ENCODE measurements at regions not wholly inside any gene's neighbourhood (a gene's known extent, or its start where the extent isn't known, plus 50 kb on each side); places are given as distances from the start of the nearest gene placed in this dataset.

- H3K27ac Mint-ChIP-seq = no peak overlapping the region
Measured at GRCh38 chr4:124306352-124306751, 406.2 kb downstream of the ANKRD50 start.

GRCh38 chr4:124307143-124307542 lies 405.4 kb downstream of the ANKRD50 start:
- Mint-ChIP-seq H3K4me3 (no peak overlapping the region), H3K9me3 (no peaks in the 10 kb centered on the region), H3K27ac (no peak overlapping the region), H3K4me1 (ENCODE audit: low read depth in 2 of 2) (no peaks in the 10 kb centered on the region), H3K27me3 (no peaks in the 10 kb centered on the region), H3K36me3 (ENCODE audit: insufficient read depth) (no peaks in the 10 kb centered on the region)
- DNase-seq = no peak
- no peak for ATAC-seq (replicated peaks)

More at GRCh38 chr4:124306352-124306751, 406.2 kb downstream of the ANKRD50 start:
- H3K9me3 Mint-ChIP-seq = no peaks in the 10 kb centered on the region
- no peaks in the 10 kb centered on the region for H3K36me3 Mint-ChIP-seq (ENCODE audit: insufficient read depth)
- ATAC-seq (replicated peaks) (no peak), DNase-seq (no peak)
- H3K4me1 Mint-ChIP-seq (ENCODE audit: low read depth in 2 of 2) = no peaks in the 10 kb centered on the region
- H3K27me3 Mint-ChIP-seq = no peaks in the 10 kb centered on the region
- no peak overlapping the region for H3K4me3 Mint-ChIP-seq

DNA sequence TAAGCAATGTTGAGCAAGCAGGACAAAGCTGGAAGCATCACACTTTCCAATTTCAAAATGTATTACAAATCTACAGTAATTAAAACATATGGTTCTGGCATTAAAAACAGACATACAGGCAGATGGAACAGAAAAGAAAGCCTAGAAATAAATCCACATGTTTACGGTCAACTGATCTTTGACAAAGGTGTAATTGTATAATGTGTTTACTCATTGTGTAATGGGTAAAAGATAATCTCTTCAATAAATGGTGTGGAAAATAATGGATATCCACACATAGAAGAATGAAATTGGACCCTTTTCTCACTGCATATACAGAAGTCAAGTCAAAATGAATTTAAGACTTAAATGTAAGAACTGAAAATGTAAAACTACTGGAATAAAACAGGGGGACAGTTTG lies 394.2 kb downstream of the ANKRD50 start:
- no peak overlapping the region for H3K27ac Mint-ChIP-seq
- peaks cover 0 to 3% of the 10 kb centered on the region in 2 donors for H3K4me1 Mint-ChIP-seq (ENCODE audit: low read depth in 2 of 2)
- peaks cover 0 to 5% of the 10 kb centered on the region in 2 donors for H3K27me3 Mint-ChIP-seq
- no peak overlapping the region for H3K4me3 Mint-ChIP-seq
- ATAC-seq (replicated peaks) = no peak
- DNase-seq = no peak
- no peaks in the 10 kb centered on the region for H3K9me3 Mint-ChIP-seq
- H3K36me3 Mint-ChIP-seq (ENCODE audit: insufficient read depth) = no peaks in the 10 kb centered on the region

DNA sequence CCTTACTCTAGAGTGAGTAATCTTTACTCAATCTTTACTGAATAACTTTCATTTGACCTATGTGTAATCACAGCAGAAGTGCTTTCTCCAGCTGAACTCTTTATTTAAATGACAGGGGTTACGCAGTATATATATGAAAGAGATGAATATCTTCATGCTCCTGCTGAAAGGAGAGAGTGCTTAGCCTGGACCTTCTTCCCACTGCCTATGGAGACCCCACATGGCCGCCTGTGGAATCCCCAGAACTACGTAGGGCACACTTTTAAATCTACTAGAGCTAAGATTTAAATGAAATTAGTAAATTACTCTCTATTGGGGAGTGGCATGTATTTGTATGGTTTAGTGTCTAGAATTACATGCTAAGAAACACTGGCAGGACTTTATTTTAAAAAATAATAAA lies 391.2 kb downstream of the ANKRD50 start:
- Mint-ChIP-seq H3K27me3 (peaks cover 0 to 5% of the 10 kb centered on the region in 2 donors), H3K4me3 (no peak overlapping the region), H3K9me3 (no peaks in the 10 kb centered on the region), H3K36me3 (ENCODE audit: insufficient read depth) (no peaks in the 10 kb centered on the region), H3K4me1 (ENCODE audit: low read depth in 2 of 2) (peaks cover 0 to 3% of the 10 kb centered on the region in 2 donors), H3K27ac (no peak overlapping the region)
- ATAC-seq (replicated peaks) (no peak), DNase-seq (no peak)

- peaks cover 0 to 3% of the 10 kb centered on the region in 2 donors for H3K4me1 Mint-ChIP-seq (ENCODE audit: low read depth in 2 of 2)
- no peak overlapping the region for H3K4me3 Mint-ChIP-seq
- ATAC-seq (replicated peaks) = no peak
- H3K36me3 Mint-ChIP-seq (ENCODE audit: insufficient read depth) = no peaks in the 10 kb centered on the region
- no peak for DNase-seq
- H3K9me3 Mint-ChIP-seq = no peaks in the 10 kb centered on the region
- peaks cover 0 to 5% of the 10 kb centered on the region in 2 donors for H3K27me3 Mint-ChIP-seq
- no peak overlapping the region for H3K27ac Mint-ChIP-seq
Measured at GRCh38 chr4:124322234-124323065, 390.1 kb downstream of the ANKRD50 start.

- H3K36me3 Mint-ChIP-seq (ENCODE audit: insufficient read depth) = no peaks in the 10 kb centered on the region
- DNase-seq (no peak), ATAC-seq (replicated peaks) (no peak)
- H3K4me1 Mint-ChIP-seq (ENCODE audit: low read depth in 2 of 2) = peaks cover 0 to 3% of the 10 kb centered on the region in 2 donors
- no peak overlapping the region for H3K4me3 Mint-ChIP-seq
- H3K9me3 Mint-ChIP-seq = no peaks in the 10 kb centered on the region
- H3K27ac Mint-ChIP-seq = no peak overlapping the region
- H3K27me3 Mint-ChIP-seq = peaks cover 0 to 5% of the 10 kb centered on the region in 2 donors
Measured at GRCh38 chr4:124325690-124326089, 386.8 kb downstream of the ANKRD50 start.

DNA sequence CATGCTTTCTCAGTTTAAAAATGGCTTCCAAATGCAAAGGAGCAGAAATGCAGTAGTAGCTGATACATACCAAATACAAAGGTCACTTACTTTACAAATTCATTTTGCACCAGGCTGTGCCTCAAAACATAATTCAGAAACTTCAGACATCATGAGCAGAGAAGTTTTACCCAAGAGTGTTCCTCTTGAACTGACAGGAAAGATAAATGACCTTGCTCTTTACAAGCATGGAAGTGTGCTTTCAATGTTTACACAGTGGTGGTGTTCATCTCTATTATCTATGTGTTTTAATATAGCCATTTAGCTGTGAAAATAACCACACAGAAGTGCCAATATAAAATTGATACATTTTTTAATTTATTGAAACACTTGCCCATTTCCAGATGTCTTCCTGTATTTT lies 383.4 kb downstream of the ANKRD50 start:
- H3K4me1 Mint-ChIP-seq (ENCODE audit: low read depth in 2 of 2) = no peaks in the 10 kb centered on the region
- DNase-seq (no peak), ATAC-seq (replicated peaks) (no peak)
- no peak overlapping the region for H3K4me3 Mint-ChIP-seq
- H3K36me3 Mint-ChIP-seq (ENCODE audit: insufficient read depth) = no peaks in the 10 kb centered on the region
- no peak overlapping the region for H3K27ac Mint-ChIP-seq
- no peaks in the 10 kb centered on the region for H3K9me3 Mint-ChIP-seq
- H3K27me3 Mint-ChIP-seq = no peaks in the 10 kb centered on the region

- no peaks in the 10 kb centered on the region for H3K36me3 Mint-ChIP-seq (ENCODE audit: insufficient read depth)
- ATAC-seq (replicated peaks) = no peak
- no peaks in the 10 kb centered on the region for H3K4me1 Mint-ChIP-seq (ENCODE audit: low read depth in 2 of 2)
- no peaks in the 10 kb centered on the region for H3K27me3 Mint-ChIP-seq
- H3K9me3 Mint-ChIP-seq = no peaks in the 10 kb centered on the region
- no peak overlapping the region for H3K4me3 Mint-ChIP-seq
- DNase-seq = no peak
- H3K27ac Mint-ChIP-seq = no peak overlapping the region
Measured at GRCh38 chr4:124330045-124330444, 382.5 kb downstream of the ANKRD50 start.

- H3K27me3 Mint-ChIP-seq = no peaks in the 10 kb centered on the region
- H3K9me3 Mint-ChIP-seq = no peaks in the 10 kb centered on the region
- H3K36me3 Mint-ChIP-seq (ENCODE audit: insufficient read depth) = no peaks in the 10 kb centered on the region
- ATAC-seq (replicated peaks) (no peak), DNase-seq (no peak)
- no peak overlapping the region for H3K4me3 Mint-ChIP-seq
- no peaks in the 10 kb centered on the region for H3K4me1 Mint-ChIP-seq (ENCODE audit: low read depth in 2 of 2)
- no peak overlapping the region for H3K27ac Mint-ChIP-seq
Measured at GRCh38 chr4:124331781-124332180, 380.8 kb downstream of the ANKRD50 start.

DNA sequence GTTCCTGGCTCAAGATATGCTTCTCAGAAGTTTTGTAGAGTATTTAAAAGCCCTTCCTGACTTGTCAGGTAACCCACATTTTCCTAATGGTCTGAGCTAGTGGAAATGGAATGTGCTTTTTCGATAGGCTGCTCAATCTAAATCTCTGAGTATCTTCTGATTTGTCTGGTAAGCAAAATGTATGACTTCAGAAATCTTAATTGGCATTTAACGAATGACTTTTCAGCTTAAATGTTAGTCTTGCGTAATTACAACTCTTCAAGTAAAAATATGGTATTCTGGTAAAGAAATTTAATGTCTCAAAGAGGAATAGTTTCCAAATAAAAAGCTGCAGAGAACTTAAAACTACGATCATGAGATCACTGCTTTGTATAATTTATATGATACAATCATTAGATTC lies 379.1 kb downstream of the ANKRD50 start:
- Mint-ChIP-seq H3K36me3 (ENCODE audit: insufficient read depth) (no peaks in the 10 kb centered on the region), H3K27ac (no peak overlapping the region), H3K9me3 (no peaks in the 10 kb centered on the region), H3K27me3 (no peaks in the 10 kb centered on the region), H3K4me3 (no peak overlapping the region), H3K4me1 (ENCODE audit: low read depth in 2 of 2) (no peaks in the 10 kb centered on the region)
- ATAC-seq (replicated peaks) = no peak
- no peak for DNase-seq

DNA sequence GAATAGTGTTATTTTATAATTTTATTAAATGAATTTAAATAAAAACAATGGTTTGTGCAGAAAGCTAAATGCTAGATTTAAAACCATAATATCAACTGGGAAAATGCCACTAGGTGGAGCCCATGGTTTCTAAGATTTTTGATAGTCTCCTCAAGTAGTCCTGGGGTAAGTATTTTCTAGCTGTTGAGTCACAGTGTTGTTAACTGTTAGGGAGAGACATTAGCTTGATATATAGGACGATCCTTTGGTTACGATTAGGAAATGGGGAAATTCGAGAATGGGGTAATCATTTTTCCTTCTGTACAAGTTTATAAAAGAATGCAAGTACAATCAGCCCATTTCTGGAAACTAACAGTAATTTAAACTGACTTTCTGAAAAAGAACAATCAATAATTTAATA lies 378.4 kb downstream of the ANKRD50 start:
- ATAC-seq (replicated peaks) (no peak), DNase-seq (no peak)
- H3K4me3 Mint-ChIP-seq = no peak overlapping the region
- no peaks in the 10 kb centered on the region for H3K36me3 Mint-ChIP-seq (ENCODE audit: insufficient read depth)
- H3K27ac Mint-ChIP-seq = no peak overlapping the region
- no peaks in the 10 kb centered on the region for H3K9me3 Mint-ChIP-seq
- H3K27me3 Mint-ChIP-seq = no peaks in the 10 kb centered on the region
- H3K4me1 Mint-ChIP-seq (ENCODE audit: low read depth in 2 of 2) = no peaks in the 10 kb centered on the region

GRCh38 chr4:124337874-124338273 lies 374.7 kb downstream of the ANKRD50 start:
- Mint-ChIP-seq H3K4me3 (no peak overlapping the region), H3K27me3 (no peaks in the 10 kb centered on the region), H3K4me1 (ENCODE audit: low read depth in 2 of 2) (no peaks in the 10 kb centered on the region), H3K27ac (no peak overlapping the region), H3K36me3 (ENCODE audit: insufficient read depth) (no peaks in the 10 kb centered on the region), H3K9me3 (no peaks in the 10 kb centered on the region)
- DNase-seq = no peak
- no peak for ATAC-seq (replicated peaks)

DNA sequence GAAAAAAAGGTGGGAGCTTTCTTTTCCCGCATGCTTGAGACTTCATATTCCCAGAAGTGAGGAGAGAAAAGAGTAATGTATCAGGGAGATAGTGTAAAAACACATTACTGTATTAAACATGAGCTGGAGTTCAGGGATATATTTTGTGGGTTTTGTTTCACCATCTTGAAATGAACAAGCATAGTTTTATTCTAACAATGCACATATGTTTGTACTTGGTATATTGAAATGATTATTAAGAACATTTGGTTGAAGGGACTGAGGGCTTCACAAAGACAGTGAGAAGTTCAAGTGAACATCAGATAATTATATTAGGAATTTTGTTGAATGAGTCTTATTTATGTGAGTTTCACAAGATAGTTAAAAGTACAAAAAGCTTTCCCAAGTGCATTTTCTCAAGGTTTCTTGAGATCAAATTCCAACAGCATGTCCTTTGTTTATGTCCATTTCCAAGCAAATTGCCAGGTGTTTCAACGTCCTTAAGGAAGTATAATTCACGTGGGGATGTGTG lies 368.8 kb downstream of the ANKRD50 start:
- no peaks in the 10 kb centered on the region for H3K4me1 Mint-ChIP-seq (ENCODE audit: low read depth in 2 of 2)
- no peaks in the 10 kb centered on the region for H3K36me3 Mint-ChIP-seq (ENCODE audit: insufficient read depth)
- no peak overlapping the region for H3K4me3 Mint-ChIP-seq
- no peak overlapping the region for H3K27ac Mint-ChIP-seq
- no peak for ATAC-seq (replicated peaks)
- no peak for DNase-seq
- H3K9me3 Mint-ChIP-seq = no peaks in the 10 kb centered on the region
- no peaks in the 10 kb centered on the region for H3K27me3 Mint-ChIP-seq

DNA sequence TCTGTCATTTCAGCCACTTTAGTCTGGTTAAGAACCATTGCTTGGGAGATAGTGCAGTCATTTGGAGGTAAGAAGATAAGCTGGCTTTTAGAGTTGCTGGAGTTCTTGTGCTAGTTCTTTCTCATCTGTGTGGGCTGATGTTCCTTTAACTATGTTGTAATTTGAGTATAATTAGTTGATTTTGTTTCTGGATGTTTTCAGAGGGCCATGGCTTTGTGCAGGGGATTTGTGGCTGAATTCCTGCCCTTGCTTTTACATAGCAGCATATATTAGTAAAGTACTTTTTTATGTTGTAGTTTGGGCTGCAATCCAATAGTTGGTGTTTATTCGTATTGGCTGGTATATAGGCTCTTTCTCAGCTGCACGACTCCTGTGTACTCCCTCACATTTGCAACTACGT lies 339.6 kb downstream of the ANKRD50 start:
- H3K27ac Mint-ChIP-seq = no peak overlapping the region
- ATAC-seq (replicated peaks) (no peak), DNase-seq (no peak)
- no peaks in the 10 kb centered on the region for H3K27me3 Mint-ChIP-seq
- H3K36me3 Mint-ChIP-seq (ENCODE audit: insufficient read depth) = no peaks in the 10 kb centered on the region
- peaks cover 5 to 7% of the 10 kb centered on the region in 2 donors for H3K9me3 Mint-ChIP-seq
- no peak overlapping the region for H3K4me3 Mint-ChIP-seq
- H3K4me1 Mint-ChIP-seq (ENCODE audit: low read depth in 2 of 2) = no peaks in the 10 kb centered on the region
